ENCODE measurements at regions not wholly inside any gene's neighbourhood (a gene's known extent, or its start where the extent isn't known, plus 50 kb on each side); places are given as distances from the start of the nearest gene placed in this dataset.

GRCh38 chr3:66785191-66785909, 212.8 kb upstream of the KBTBD8 start:
- Histone ChIP-seq H3K4me2 (ENCODE audit: low read length) (no peak overlapping the region), H3K27me3 (ENCODE audit: insufficient read depth, low read length) (no peaks in the 10 kb centered on the region), H2AFZ (ENCODE audit: low read length) (no peak overlapping the region), H3K4me1 (ENCODE audit: insufficient read depth, low read length, severe bottlenecking) (no peaks in the 10 kb centered on the region), H3K9ac (ENCODE audit: low read length) (no peak overlapping the region), H3K36me3 (ENCODE audit: insufficient read depth, low read length) (no peaks in the 10 kb centered on the region), H3K79me2 (ENCODE audit: insufficient read depth, low read length) (no peaks in the 10 kb centered on the region), H4K20me1 (ENCODE audit: insufficient read depth, low read length) (no peaks in the 10 kb centered on the region), H3K27ac (ENCODE audit: low read depth, low read length, poor library complexity, severe bottlenecking) (no peak overlapping the region), H3K9me3 (ENCODE audit: low read length) (no peaks in the 10 kb centered on the region), H3K9me2 (ENCODE audit: low read depth, low read length) (no peaks in the 10 kb centered on the region), H3K4me3 (ENCODE audit: low read depth, low read length, poor library complexity, severe bottlenecking) (no peak overlapping the region), H3F3A (ENCODE audit: insufficient read depth, low read length) (no peaks in the 10 kb centered on the region)
- TF ChIP-seq EZH2 (IDR thresholded peaks at IDR 0.05; ENCODE audit: borderline replicate concordance, low read length) (no peak), CTCF (IDR thresholded peaks at IDR 0.05; ENCODE audit: low read length) (no peak)

- no peak overlapping the region for H3K4me2 ChIP-seq (ENCODE audit: low read length)
- no peaks in the 10 kb centered on the region for H3K27me3 ChIP-seq (ENCODE audit: insufficient read depth, low read length)
- no peak overlapping the region for H2AFZ ChIP-seq (ENCODE audit: low read length)
- no peaks in the 10 kb centered on the region for H3K4me1 ChIP-seq (ENCODE audit: insufficient read depth, low read length, severe bottlenecking)
- H3F3A ChIP-seq (ENCODE audit: insufficient read depth, low read length), result no peaks in the 10 kb centered on the region
- no peak overlapping the region for H3K9ac ChIP-seq (ENCODE audit: low read length)
- H3K27ac ChIP-seq (ENCODE audit: low read depth, low read length, poor library complexity, severe bottlenecking), result no peak overlapping the region
- no peaks in the 10 kb centered on the region for H4K20me1 ChIP-seq (ENCODE audit: insufficient read depth, low read length)
- TF ChIP-seq EZH2 (IDR thresholded peaks at IDR 0.05; ENCODE audit: borderline replicate concordance, low read length) (no peak), CTCF (IDR thresholded peaks at IDR 0.05; ENCODE audit: low read length) (no peak)
- no peak overlapping the region for H3K4me3 ChIP-seq (ENCODE audit: low read depth, low read length, poor library complexity, severe bottlenecking)
- H3K9me3 ChIP-seq (ENCODE audit: low read length), result no peaks in the 10 kb centered on the region
- H3K79me2 ChIP-seq (ENCODE audit: insufficient read depth, low read length), result no peaks in the 10 kb centered on the region
- H3K36me3 ChIP-seq (ENCODE audit: insufficient read depth, low read length), result no peaks in the 10 kb centered on the region
- no peaks in the 10 kb centered on the region for H3K9me2 ChIP-seq (ENCODE audit: low read depth, low read length)
These were observed 208.4 kb upstream of the KBTBD8 start for GRCh38 chr3:66789580-66790237.

GRCh38 chr3:66792086-66792485, 206.0 kb upstream of the KBTBD8 start:
- no peaks in the 10 kb centered on the region for H4K20me1 ChIP-seq (ENCODE audit: insufficient read depth, low read length)
- no peaks in the 10 kb centered on the region for H3K79me2 ChIP-seq (ENCODE audit: insufficient read depth, low read length)
- H3K4me2 ChIP-seq (ENCODE audit: low read length), result no peak overlapping the region
- no peak overlapping the region for H3K27ac ChIP-seq (ENCODE audit: low read depth, low read length, poor library complexity, severe bottlenecking)
- H3F3A ChIP-seq (ENCODE audit: insufficient read depth, low read length), result no peaks in the 10 kb centered on the region
- no peak overlapping the region for H3K4me3 ChIP-seq (ENCODE audit: low read depth, low read length, poor library complexity, severe bottlenecking)
- H2AFZ ChIP-seq (ENCODE audit: low read length), result no peak overlapping the region
- no peaks in the 10 kb centered on the region for H3K36me3 ChIP-seq (ENCODE audit: insufficient read depth, low read length)
- no peak overlapping the region for H3K9ac ChIP-seq (ENCODE audit: low read length)
- TF ChIP-seq CTCF (IDR thresholded peaks at IDR 0.05; ENCODE audit: low read length) (no peak), EZH2 (IDR thresholded peaks at IDR 0.05; ENCODE audit: borderline replicate concordance, low read length) (no peak)
- no peaks in the 10 kb centered on the region for H3K27me3 ChIP-seq (ENCODE audit: insufficient read depth, low read length)
- H3K4me1 ChIP-seq (ENCODE audit: insufficient read depth, low read length, severe bottlenecking), result no peaks in the 10 kb centered on the region
- no peaks in the 10 kb centered on the region for H3K9me2 ChIP-seq (ENCODE audit: low read depth, low read length)
- no peaks in the 10 kb centered on the region for H3K9me3 ChIP-seq (ENCODE audit: low read length)
